Smooth muscle cell (in vitro differentiated cells): ENCODE measurements at regions not wholly inside any gene's neighbourhood (a gene's known extent, or its start where the extent isn't known, plus 50 kb on each side); places are given as distances from the start of the nearest gene placed in this dataset.

Experiments used
- DNase-seq: peaks from one replicate; lab custom pipeline; 2025; ENCODE audit not compliant: unreplicated experiment; lab: John Stamatoyannopoulos, UW
- H2AFZ ChIP-seq: fragments of 200-600 bp; sonication (generic); 2 replicates; pipeline ENCODE4 v1.6.0; 2016; ENCODE audit warnings: antibody characterized with exemption, low read depth, mild to moderate bottlenecking
- H3F3A ChIP-seq: fragments of 200-600 bp; sonication (generic); 2 replicates; pipeline ENCODE4 v1.6.0; 2017; ENCODE audit warnings: antibody characterized with exemption, low read depth
- H3K27ac ChIP-seq: fragments of 200-600 bp; sonication (generic); 2 replicates; pipeline ENCODE4 v1.5.1; 2016; ENCODE audit warnings: low read depth, mild to moderate bottlenecking
- H3K27me3 ChIP-seq: fragments of 200-600 bp; sonication (generic); 2 replicates; pipeline ENCODE4 v1.6.1; 2016; ENCODE audit warnings: low read depth, mild to moderate bottlenecking
- H3K36me3 ChIP-seq: fragments of 200-600 bp; sonication (generic); 2 replicates; pipeline ENCODE4 v1.5.1; 2016; ENCODE audit warnings: low read depth
- H3K4me1 ChIP-seq: fragments of 200-600 bp; sonication (generic); 2 replicates; pipeline ENCODE4 v1.5.1; 2016; ENCODE audit warnings: low read depth
- H3K4me2 ChIP-seq: fragments of 200-600 bp; sonication (generic); 2 replicates; pipeline ENCODE4 v1.6.0; 2016; ENCODE audit warnings: mild to moderate bottlenecking
- H3K4me3 ChIP-seq: fragments of 200-600 bp; sonication (generic); 2 replicates; pipeline ENCODE4 v1.5.1; 2016; ENCODE audit warnings: mild to moderate bottlenecking
- H3K79me2 ChIP-seq: fragments of 200-600 bp; sonication (generic); 2 replicates; pipeline ENCODE4 v1.6.0; 2016; ENCODE audit warnings: low read depth, mild to moderate bottlenecking
- H3K9ac ChIP-seq: fragments of 200-600 bp; sonication (generic); 2 replicates; pipeline ENCODE4 v1.6.0; 2016; ENCODE audit warnings: low read depth
- H3K9me3 ChIP-seq: fragments of 200-600 bp; sonication (generic); replicated peaks from 2 replicates; pipeline ENCODE4 v1.5.1; 2016; ENCODE audit warnings: low read depth
- H4K20me1 ChIP-seq: fragments of 200-600 bp; sonication (generic); 2 replicates; pipeline ENCODE4 v1.6.0; 2016; ENCODE audit warnings: low read depth
- WGBS: methylation state at CpG from one replicate; pipeline ENCODE4 v1.1.7; 2016; ENCODE audit warnings: low lambda C conversion rate; 5-methylcytosine and 5-hydroxymethylcytosine counted together
- TF ChIP-seq, protein P1 (sequence below): fragments of 200-600 bp; sonication (generic); IDR thresholded peaks from 2 replicates; pipeline ENCODE4 v1.5.1; 2017; ENCODE audit warnings: borderline replicate concordance, mild to moderate bottlenecking, antibody characterized with exemption; ENCODE audit not compliant: insufficient read depth, poor library complexity, severe bottlenecking

GRCh38 chr2:120612471-120612870 is 123.2 kb upstream of the GLI2 start:
- no peaks in the 10 kb centered on the region for H3K36me3 ChIP-seq
- TF ChIP-seq, protein P1, sequence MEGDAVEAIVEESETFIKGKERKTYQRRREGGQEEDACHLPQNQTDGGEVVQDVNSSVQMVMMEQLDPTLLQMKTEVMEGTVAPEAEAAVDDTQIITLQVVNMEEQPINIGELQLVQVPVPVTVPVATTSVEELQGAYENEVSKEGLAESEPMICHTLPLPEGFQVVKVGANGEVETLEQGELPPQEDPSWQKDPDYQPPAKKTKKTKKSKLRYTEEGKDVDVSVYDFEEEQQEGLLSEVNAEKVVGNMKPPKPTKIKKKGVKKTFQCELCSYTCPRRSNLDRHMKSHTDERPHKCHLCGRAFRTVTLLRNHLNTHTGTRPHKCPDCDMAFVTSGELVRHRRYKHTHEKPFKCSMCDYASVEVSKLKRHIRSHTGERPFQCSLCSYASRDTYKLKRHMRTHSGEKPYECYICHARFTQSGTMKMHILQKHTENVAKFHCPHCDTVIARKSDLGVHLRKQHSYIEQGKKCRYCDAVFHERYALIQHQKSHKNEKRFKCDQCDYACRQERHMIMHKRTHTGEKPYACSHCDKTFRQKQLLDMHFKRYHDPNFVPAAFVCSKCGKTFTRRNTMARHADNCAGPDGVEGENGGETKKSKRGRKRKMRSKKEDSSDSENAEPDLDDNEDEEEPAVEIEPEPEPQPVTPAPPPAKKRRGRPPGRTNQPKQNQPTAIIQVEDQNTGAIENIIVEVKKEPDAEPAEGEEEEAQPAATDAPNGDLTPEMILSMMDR, result no peak

DNA sequence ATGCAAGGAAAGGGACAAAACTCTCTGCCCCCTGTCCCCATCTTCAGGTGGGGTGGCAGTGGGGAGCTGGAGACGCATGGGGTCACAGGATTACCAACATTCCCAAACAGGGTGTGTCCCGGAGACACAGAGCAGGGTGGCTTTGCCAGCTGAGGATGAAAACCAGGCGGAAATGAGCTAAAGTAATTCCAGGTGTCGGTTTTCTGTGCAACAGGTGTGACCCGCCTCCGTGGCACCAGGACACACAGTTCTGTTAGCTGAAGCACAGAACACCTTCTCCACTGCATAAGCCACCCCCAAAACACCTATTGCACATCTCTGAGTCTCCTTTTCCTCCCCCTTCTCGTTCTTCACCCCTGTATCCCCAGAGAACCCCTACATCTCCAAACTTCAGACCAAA is 122.7 kb upstream of the GLI2 start:
- H4K20me1 ChIP-seq, result no peaks in the 10 kb centered on the region
- H3K9ac ChIP-seq, result no peak overlapping the region
- H3K4me3 ChIP-seq, result no peak overlapping the region
- H3K9me3 ChIP-seq, result no peaks in the 10 kb centered on the region
- H3K27ac ChIP-seq, result no peak overlapping the region
- no peaks in the 10 kb centered on the region for H3K79me2 ChIP-seq
- TF ChIP-seq, protein P1, result no peak
- peaks cover 5% of the 10 kb centered on the region for H3K27me3 ChIP-seq
- H3K36me3 ChIP-seq, result no peaks in the 10 kb centered on the region
- DNase-seq, result no peak
- no peaks in the 10 kb centered on the region for H3F3A ChIP-seq
- 91% methylated on average over 7 of the region's 7 CpGs for WGBS
- no peak overlapping the region for H3K4me2 ChIP-seq
- no peak overlapping the region for H2AFZ ChIP-seq
- no peaks in the 10 kb centered on the region for H3K4me1 ChIP-seq

More at GRCh38 chr2:120612471-120612870, 123.2 kb upstream of the GLI2 start:
- WGBS, result 92% methylated on average over 7 of the region's 7 CpGs
- no peaks in the 10 kb centered on the region for H3F3A ChIP-seq
- H2AFZ ChIP-seq, result no peak overlapping the region
- H3K9ac ChIP-seq, result no peak overlapping the region
- H4K20me1 ChIP-seq, result no peaks in the 10 kb centered on the region
- H3K79me2 ChIP-seq, result no peaks in the 10 kb centered on the region
- no peaks in the 10 kb centered on the region for H3K4me1 ChIP-seq
- peaks cover 5% of the 10 kb centered on the region for H3K27me3 ChIP-seq
- H3K27ac ChIP-seq, result no peak overlapping the region
- no peaks in the 10 kb centered on the region for H3K9me3 ChIP-seq
- H3K4me2 ChIP-seq, result no peak overlapping the region
- DNase-seq, result no peak
- H3K4me3 ChIP-seq, result no peak overlapping the region

- H3F3A ChIP-seq, result no peaks in the 10 kb centered on the region
- H3K4me2 ChIP-seq, result no peak overlapping the region
- 74% methylated on average over 29 of the region's 29 CpGs for WGBS
- H3K9me3 ChIP-seq, result no peaks in the 10 kb centered on the region
- H3K79me2 ChIP-seq, result no peaks in the 10 kb centered on the region
- H3K27me3 ChIP-seq, result peaks cover 3% of the 10 kb centered on the region
- no peak overlapping the region for H2AFZ ChIP-seq
- H3K4me3 ChIP-seq, result no peak overlapping the region
- no peaks in the 10 kb centered on the region for H3K4me1 ChIP-seq
- H3K36me3 ChIP-seq, result no peaks in the 10 kb centered on the region
- no peak overlapping the region for H3K9ac ChIP-seq
- TF ChIP-seq, protein P1, result no peak
- H4K20me1 ChIP-seq, result no peaks in the 10 kb centered on the region
- H3K27ac ChIP-seq, result no peak overlapping the region
- DNase-seq, result no peak
Observed at GRCh38 chr2:120613742-120614571, 121.7 kb upstream of the GLI2 start.

GRCh38 chr2:120614901-120615300 is 120.8 kb upstream of the GLI2 start:
- WGBS, result 88% methylated on average over 13 of the region's 13 CpGs
- no peaks in the 10 kb centered on the region for H4K20me1 ChIP-seq
- no peaks in the 10 kb centered on the region for H3K36me3 ChIP-seq
- no peak overlapping the region for H3K9ac ChIP-seq
- H3K4me2 ChIP-seq, result no peak overlapping the region
- DNase-seq, result no peak
- no peaks in the 10 kb centered on the region for H3K4me1 ChIP-seq
- no peak overlapping the region for H2AFZ ChIP-seq
- TF ChIP-seq, protein P1, result no peak
- no peak overlapping the region for H3K27ac ChIP-seq
- no peaks in the 10 kb centered on the region for H3K79me2 ChIP-seq
- H3K4me3 ChIP-seq, result no peak overlapping the region
- H3F3A ChIP-seq, result no peaks in the 10 kb centered on the region
- peaks cover 3% of the 10 kb centered on the region for H3K27me3 ChIP-seq
- H3K9me3 ChIP-seq, result no peaks in the 10 kb centered on the region
